ENCODE measurements at regions not wholly inside any gene's neighbourhood (a gene's known extent, or its start where the extent isn't known, plus 50 kb on each side); places are given as distances from the start of the nearest gene placed in this dataset.
"Not testable (repeated sequence)": the region's sequence is repeated elsewhere in the genome, so short reads cannot be mapped to it uniquely, and the experiment has no call there.

- Histone ChIP-seq H3K9me3 (ENCODE audit: control insufficient read depth in 1 of 2, low read length in 2 of 2) (no peaks in the 10 kb centered on the region), H3K4me3 (ENCODE audit: low read depth in 1 of 2, low read length in 2 of 2) (no peak overlapping the region), H3K36me3 (ENCODE audit: control insufficient read depth in 1 of 2, insufficient read depth in 2 of 2, low read length in 2 of 2) (no peaks in the 10 kb centered on the region), H3K27me3 (ENCODE audit: low read depth, low read length) (no peaks in the 10 kb centered on the region), H3K4me1 (ENCODE audit: control insufficient read depth in 1 of 2, insufficient read depth in 2 of 2, low read length in 2 of 2) (no peaks in the 10 kb centered on the region), H3K27ac (ENCODE audit: low read length) (no peak overlapping the region)
Measured at GRCh38 chr13:65943708-65944107, 1286.4 kb downstream of the PCDH9 start.

GRCh38 chr13:65943024-65943423, 1287.1 kb downstream of the PCDH9 start:
- H3K9me3 ChIP-seq (ENCODE audit: control insufficient read depth in 1 of 2, low read length in 2 of 2): no peaks in the 10 kb centered on the region
- no peak overlapping the region for H3K27ac ChIP-seq (ENCODE audit: low read length)
- H3K27me3 ChIP-seq (ENCODE audit: low read depth, low read length): no peaks in the 10 kb centered on the region
- no peak overlapping the region for H3K4me3 ChIP-seq (ENCODE audit: low read depth in 1 of 2, low read length in 2 of 2)
- H3K4me1 ChIP-seq (ENCODE audit: control insufficient read depth in 1 of 2, insufficient read depth in 2 of 2, low read length in 2 of 2): no peaks in the 10 kb centered on the region
- no peaks in the 10 kb centered on the region for H3K36me3 ChIP-seq (ENCODE audit: control insufficient read depth in 1 of 2, insufficient read depth in 2 of 2, low read length in 2 of 2)

- Histone ChIP-seq H3K4me1 (ENCODE audit: control insufficient read depth in 1 of 2, insufficient read depth in 2 of 2, low read length in 2 of 2) (no peaks in the 10 kb centered on the region), H3K36me3 (ENCODE audit: control insufficient read depth in 1 of 2, insufficient read depth in 2 of 2, low read length in 2 of 2) (no peaks in the 10 kb centered on the region)
Measured at GRCh38 chr13:65940720-65941119, 1289.4 kb downstream of the PCDH9 start.

GRCh38 chr13:65937251-65937650, 1292.9 kb downstream of the PCDH9 start:
- Histone ChIP-seq H3K9me3 (ENCODE audit: control insufficient read depth in 1 of 2, low read length in 2 of 2) (no peaks in the 10 kb centered on the region), H3K4me1 (ENCODE audit: control insufficient read depth in 1 of 2, insufficient read depth in 2 of 2, low read length in 2 of 2) (no peaks in the 10 kb centered on the region), H3K27ac (ENCODE audit: low read length) (no peak overlapping the region)

More at GRCh38 chr13:65940720-65941119, 1289.4 kb downstream of the PCDH9 start:
- Histone ChIP-seq H3K9me3 (ENCODE audit: control insufficient read depth in 1 of 2, low read length in 2 of 2) (no peaks in the 10 kb centered on the region), H3K27ac (ENCODE audit: low read length) (no peak overlapping the region), H3K4me3 (ENCODE audit: low read depth in 1 of 2, low read length in 2 of 2) (no peak overlapping the region), H3K27me3 (ENCODE audit: low read depth, low read length) (no peaks in the 10 kb centered on the region)

GRCh38 chr13:65936249-65936648, 1293.9 kb downstream of the PCDH9 start:
- H3K36me3 ChIP-seq (ENCODE audit: control insufficient read depth in 1 of 2, insufficient read depth in 2 of 2, low read length in 2 of 2): no peaks in the 10 kb centered on the region
- H3K9me3 ChIP-seq (ENCODE audit: control insufficient read depth in 1 of 2, low read length in 2 of 2): no peaks in the 10 kb centered on the region
- H3K4me3 ChIP-seq (ENCODE audit: low read depth in 1 of 2, low read length in 2 of 2): no peak overlapping the region
- H3K4me1 ChIP-seq (ENCODE audit: control insufficient read depth in 1 of 2, insufficient read depth in 2 of 2, low read length in 2 of 2): no peaks in the 10 kb centered on the region
- H3K27me3 ChIP-seq (ENCODE audit: low read depth, low read length): no peaks in the 10 kb centered on the region
- H3K27ac ChIP-seq (ENCODE audit: low read length): no peak overlapping the region

More at GRCh38 chr13:65937251-65937650, 1292.9 kb downstream of the PCDH9 start:
- Histone ChIP-seq H3K36me3 (ENCODE audit: control insufficient read depth in 1 of 2, insufficient read depth in 2 of 2, low read length in 2 of 2) (no peaks in the 10 kb centered on the region), H3K27me3 (ENCODE audit: low read depth, low read length) (no peaks in the 10 kb centered on the region), H3K4me3 (ENCODE audit: low read depth in 1 of 2, low read length in 2 of 2) (no peak overlapping the region)

GRCh38 chr13:65932587-65933239, 1297.4 kb downstream of the PCDH9 start:
- Histone ChIP-seq H3K27me3 (ENCODE audit: low read depth, low read length) (no peaks in the 10 kb centered on the region), H3K4me1 (ENCODE audit: control insufficient read depth in 1 of 2, insufficient read depth in 2 of 2, low read length in 2 of 2) (no peaks in the 10 kb centered on the region), H3K4me3 (ENCODE audit: low read depth in 1 of 2, low read length in 2 of 2) (no peak overlapping the region), H3K9me3 (ENCODE audit: control insufficient read depth in 1 of 2, low read length in 2 of 2) (no peaks in the 10 kb centered on the region), H3K27ac (ENCODE audit: low read length) (no peak overlapping the region), H3K36me3 (ENCODE audit: control insufficient read depth in 1 of 2, insufficient read depth in 2 of 2, low read length in 2 of 2) (no peaks in the 10 kb centered on the region)

- no peaks in the 10 kb centered on the region for H3K9me3 ChIP-seq (ENCODE audit: control insufficient read depth in 1 of 2, low read length in 2 of 2)
- no peaks in the 10 kb centered on the region for H3K27me3 ChIP-seq (ENCODE audit: low read depth, low read length)
- no peaks in the 10 kb centered on the region for H3K36me3 ChIP-seq (ENCODE audit: control insufficient read depth in 1 of 2, insufficient read depth in 2 of 2, low read length in 2 of 2)
- H3K27ac ChIP-seq (ENCODE audit: low read length): no peak overlapping the region
- H3K4me1 ChIP-seq (ENCODE audit: control insufficient read depth in 1 of 2, insufficient read depth in 2 of 2, low read length in 2 of 2): no peaks in the 10 kb centered on the region
- H3K4me3 ChIP-seq (ENCODE audit: low read depth in 1 of 2, low read length in 2 of 2): no peak overlapping the region
Measured at GRCh38 chr13:65932013-65932412, 1298.1 kb downstream of the PCDH9 start.

- Histone ChIP-seq H3K27me3 (ENCODE audit: low read depth, low read length) (no peaks in the 10 kb centered on the region), H3K4me1 (ENCODE audit: control insufficient read depth in 1 of 2, insufficient read depth in 2 of 2, low read length in 2 of 2) (no peaks in the 10 kb centered on the region), H3K27ac (ENCODE audit: low read length) (no peak overlapping the region), H3K36me3 (ENCODE audit: control insufficient read depth in 1 of 2, insufficient read depth in 2 of 2, low read length in 2 of 2) (no peaks in the 10 kb centered on the region), H3K9me3 (ENCODE audit: control insufficient read depth in 1 of 2, low read length in 2 of 2) (no peaks in the 10 kb centered on the region), H3K4me3 (ENCODE audit: low read depth in 1 of 2, low read length in 2 of 2) (no peak overlapping the region)
Measured at GRCh38 chr13:65929436-65929835, 1300.7 kb downstream of the PCDH9 start.

GRCh38 chr13:65926750-65927171, 1303.4 kb downstream of the PCDH9 start:
- Histone ChIP-seq H3K4me3 (ENCODE audit: low read depth in 1 of 2, low read length in 2 of 2) (no peak overlapping the region), H3K27me3 (ENCODE audit: low read depth, low read length) (no peaks in the 10 kb centered on the region)

GRCh38 chr13:65922846-65923245, 1307.3 kb downstream of the PCDH9 start:
- H3K27me3 ChIP-seq (ENCODE audit: low read depth, low read length); H3K36me3 ChIP-seq (ENCODE audit: control insufficient read depth in 1 of 2, insufficient read depth in 2 of 2, low read length in 2 of 2); H3K4me1 ChIP-seq (ENCODE audit: control insufficient read depth in 1 of 2, insufficient read depth in 2 of 2, low read length in 2 of 2); H3K27ac ChIP-seq (ENCODE audit: low read length); H3K9me3 ChIP-seq (ENCODE audit: control insufficient read depth in 1 of 2, low read length in 2 of 2); H3K4me3 ChIP-seq (ENCODE audit: low read depth in 1 of 2, low read length in 2 of 2): not testable (repeated sequence)

More at GRCh38 chr13:65926750-65927171, 1303.4 kb downstream of the PCDH9 start:
- no peaks in the 10 kb centered on the region for H3K36me3 ChIP-seq (ENCODE audit: control insufficient read depth in 1 of 2, insufficient read depth in 2 of 2, low read length in 2 of 2)
- H3K27ac ChIP-seq (ENCODE audit: low read length): no peak overlapping the region
- no peaks in the 10 kb centered on the region for H3K4me1 ChIP-seq (ENCODE audit: control insufficient read depth in 1 of 2, insufficient read depth in 2 of 2, low read length in 2 of 2)
- no peaks in the 10 kb centered on the region for H3K9me3 ChIP-seq (ENCODE audit: control insufficient read depth in 1 of 2, low read length in 2 of 2)

- Histone ChIP-seq H3K36me3 (ENCODE audit: control insufficient read depth in 1 of 2, insufficient read depth in 2 of 2, low read length in 2 of 2) (no peaks in the 10 kb centered on the region), H3K27me3 (ENCODE audit: low read depth, low read length) (no peaks in the 10 kb centered on the region), H3K27ac (ENCODE audit: low read length) (no peak overlapping the region), H3K9me3 (ENCODE audit: control insufficient read depth in 1 of 2, low read length in 2 of 2) (no peaks in the 10 kb centered on the region), H3K4me1 (ENCODE audit: control insufficient read depth in 1 of 2, insufficient read depth in 2 of 2, low read length in 2 of 2) (no peaks in the 10 kb centered on the region), H3K4me3 (ENCODE audit: low read depth in 1 of 2, low read length in 2 of 2) (no peak overlapping the region)
Measured at GRCh38 chr13:65921933-65922332, 1308.2 kb downstream of the PCDH9 start.

GRCh38 chr13:65917731-65918130, 1312.4 kb downstream of the PCDH9 start:
- Histone ChIP-seq H3K27me3 (ENCODE audit: low read depth, low read length) (no peaks in the 10 kb centered on the region), H3K4me3 (ENCODE audit: low read depth in 1 of 2, low read length in 2 of 2) (no peak overlapping the region), H3K9me3 (ENCODE audit: control insufficient read depth in 1 of 2, low read length in 2 of 2) (no peaks in the 10 kb centered on the region), H3K36me3 (ENCODE audit: control insufficient read depth in 1 of 2, insufficient read depth in 2 of 2, low read length in 2 of 2) (no peaks in the 10 kb centered on the region), H3K27ac (ENCODE audit: low read length) (no peak overlapping the region), H3K4me1 (ENCODE audit: control insufficient read depth in 1 of 2, insufficient read depth in 2 of 2, low read length in 2 of 2) (no peaks in the 10 kb centered on the region)

Measured in muscle layer of duodenum (tissue), 2 donors.